H9 (cell line): ENCODE measurements at regions not wholly inside any gene's neighbourhood (a gene's known extent, or its start where the extent isn't known, plus 50 kb on each side); places are given as distances from the start of the nearest gene placed in this dataset.

ENCODE experiments used
- DNase-seq: peaks from one replicate; pipeline ENCODE4 v3.0.0-alpha.2; 2017
- H2AFZ ChIP-seq: one replicate; pipeline ENCODE4 v1.6.1; 2013; ENCODE audit warnings: mild to moderate bottlenecking, low read length, control low read depth, moderate library complexity
- H2AK5ac ChIP-seq: 2 replicates; pipeline ENCODE4 v1.6.1; 2013; ENCODE audit warnings: low read length, control low read depth, mixed read lengths; ENCODE audit not compliant: insufficient read length
- H2BK120ac ChIP-seq: one replicate; pipeline ENCODE4 v1.6.1; 2013; ENCODE audit warnings: low read depth, mild to moderate bottlenecking, low read length, control low read depth, inconsistent platforms; ENCODE audit not compliant: poor library complexity, severe bottlenecking
- H2BK12ac ChIP-seq: 2 replicates; pipeline ENCODE4 v1.6.1; 2013; ENCODE audit warnings: low read length, control low read depth, mixed read lengths, low read depth; ENCODE audit not compliant: insufficient read length
- H2BK15ac ChIP-seq: 2 replicates; pipeline ENCODE4 v1.6.1; 2013; ENCODE audit warnings: low read depth, low read length, control low read depth
- H2BK20ac ChIP-seq: one replicate; pipeline ENCODE4 v1.6.1; 2013; ENCODE audit warnings: low read depth, mild to moderate bottlenecking, low read length, control low read depth, inconsistent platforms; ENCODE audit not compliant: poor library complexity, severe bottlenecking
- H2BK5ac ChIP-seq: 2 replicates; pipeline ENCODE4 v1.6.1; 2013; ENCODE audit warnings: low read length, control low read depth, mixed read lengths; ENCODE audit not compliant: insufficient read length
- H3K14ac ChIP-seq: 2 replicates; pipeline ENCODE4 v1.6.1; 2013; ENCODE audit warnings: low read length, control low read depth; ENCODE audit not compliant: insufficient read depth
- H3K18ac ChIP-seq: 2 replicates; pipeline ENCODE4 v1.6.1; 2013; ENCODE audit warnings: low read depth, mild to moderate bottlenecking, mixed read lengths, low read length, control low read depth; ENCODE audit not compliant: insufficient read length
- H3K23ac ChIP-seq: 2 replicates; pipeline ENCODE4 v1.6.1; 2013; ENCODE audit warnings: low read length, control low read depth, mixed read lengths, low read depth; ENCODE audit not compliant: insufficient read length
- H3K23me2 ChIP-seq: 2 replicates; pipeline ENCODE4 v1.6.1; 2013; ENCODE audit warnings: low read depth, mild to moderate bottlenecking, mixed read lengths, low read length, control low read depth; ENCODE audit not compliant: insufficient read length, poor library complexity, severe bottlenecking
- H3K27ac ChIP-seq: 2 replicates; pipeline ENCODE4 v1.5.1; 2013; ENCODE audit warnings: low read length, control low read depth, mixed read lengths, low read depth; ENCODE audit not compliant: insufficient read length
- H3K27me3 ChIP-seq: 2 replicates; pipeline ENCODE4 v1.6.1; 2013; ENCODE audit warnings: low read length, control low read depth, inconsistent platforms; ENCODE audit not compliant: insufficient read depth
- H3K4ac ChIP-seq: 2 replicates; pipeline ENCODE4 v1.6.1; 2013; ENCODE audit warnings: low read depth, mild to moderate bottlenecking, control low read depth, inconsistent platforms, low read length, moderate library complexity
- H3K4me1 ChIP-seq: 2 replicates; pipeline ENCODE4 v1.6.1; 2013; ENCODE audit warnings: low read length, control low read depth, inconsistent platforms; ENCODE audit not compliant: insufficient read depth
- H3K4me2 ChIP-seq: 2 replicates; pipeline ENCODE4 v1.6.1; 2013; ENCODE audit warnings: low read length, control low read depth, mixed read lengths; ENCODE audit not compliant: insufficient read length, insufficient read depth
- H3K56ac ChIP-seq: 2 replicates; pipeline ENCODE4 v1.6.1; 2013; ENCODE audit warnings: low read depth, mild to moderate bottlenecking, mixed read lengths, low read length, control low read depth; ENCODE audit not compliant: insufficient read length
- H3K79me1 ChIP-seq: 2 replicates; pipeline ENCODE4 v1.6.1; 2013; ENCODE audit warnings: low read depth, mild to moderate bottlenecking, moderate library complexity, low read length, control low read depth, inconsistent platforms; ENCODE audit not compliant: insufficient read depth, poor library complexity, severe bottlenecking
- H3K79me2 ChIP-seq: 2 replicates; pipeline ENCODE4 v1.6.1; 2013; ENCODE audit warnings: low read length, control low read depth, inconsistent platforms; ENCODE audit not compliant: insufficient read depth
- H3K9ac ChIP-seq: 2 replicates; pipeline ENCODE4 v1.6.1; 2013; ENCODE audit warnings: low read length, control low read depth, mixed read lengths; ENCODE audit not compliant: insufficient read length; ENCODE audit errors: extremely low read depth
- H3K9me3 ChIP-seq: one replicate; pipeline ENCODE4 v1.6.1; 2013; ENCODE audit warnings: low read depth, low read length, inconsistent platforms; ENCODE audit not compliant: control insufficient read depth
- H3T11ph ChIP-seq: one replicate; pipeline ENCODE4 v1.6.1; 2013; ENCODE audit warnings: mild to moderate bottlenecking, low read length, control low read depth, inconsistent platforms
- H4K20me1 ChIP-seq: one replicate; pipeline ENCODE4 v1.6.1; 2013; ENCODE audit not compliant: control insufficient read depth, insufficient read length, insufficient read depth
- H4K5ac ChIP-seq: 2 replicates; pipeline ENCODE4 v1.6.1; 2013; ENCODE audit warnings: low read depth, mild to moderate bottlenecking, mixed read lengths, low read length, control low read depth; ENCODE audit not compliant: insufficient read length
- H4K8ac ChIP-seq: replicated peaks from 2 replicates; pipeline ENCODE4 v1.6.1; 2013; ENCODE audit warnings: low read length, control low read depth, mixed read lengths, low read depth; ENCODE audit not compliant: insufficient read length
- H4K91ac ChIP-seq: 2 replicates; pipeline ENCODE4 v1.6.1; 2013; ENCODE audit warnings: low read depth, mild to moderate bottlenecking, moderate library complexity, mixed read lengths, low read length, control low read depth; ENCODE audit not compliant: insufficient read length
- H3K27ac Mint-ChIP-seq, 3 experiments: 2 replicates in 2 of 3; 3 replicates in 1 of 3; pipeline ENCODE4 v1.8.0; 2020 to 2021; ENCODE audit warnings: mixed read lengths in 3 of 3, mild to moderate bottlenecking in 1 of 3, moderate library complexity in 1 of 3
- H3K27me3 Mint-ChIP-seq: 2 replicates; pipeline ENCODE4 v1.8.0; 2021; ENCODE audit warnings: low read depth, mild to moderate bottlenecking, moderate library complexity, mixed read lengths
- H3K36me3 Mint-ChIP-seq, 3 experiments: 2 replicates in 2 of 3; 3 replicates in 1 of 3; pipeline ENCODE4 v1.8.0; 2020 to 2021; ENCODE audit warnings: low read depth in 3 of 3, mixed read lengths in 3 of 3; ENCODE audit not compliant: insufficient read depth in 1 of 3
- H3K4me1 Mint-ChIP-seq, 2 experiments: 2 replicates each; pipeline ENCODE4 v1.8.0; 2020; ENCODE audit warnings: mixed read lengths in 2 of 2
- H3K4me3 Mint-ChIP-seq, 2 experiments: 2 replicates in 1 of 2; 3 replicates in 1 of 2; pipeline ENCODE4 v1.8.0; 2020 to 2021; ENCODE audit warnings: mild to moderate bottlenecking in 2 of 2, mixed read lengths in 2 of 2, moderate library complexity in 1 of 2
- H3K9me3 Mint-ChIP-seq, 2 experiments: 2 replicates in 1 of 2; 3 replicates in 1 of 2; pipeline ENCODE4 v1.8.0; 2020; ENCODE audit warnings: mild to moderate bottlenecking in 2 of 2, mixed read lengths in 2 of 2, moderate library complexity in 1 of 2
- WGBS: extraction: QIAGEN DNeasy Blood & Tissue Kit; methylation state at CpG from one replicate; pipeline ENCODE4 v1.1.7; 2013; ENCODE audit warnings: missing lambda C conversion rate, low lambda C conversion rate, mixed read lengths; ENCODE audit not compliant: insufficient read length; ENCODE audit errors: extremely low coverage; 5-methylcytosine and 5-hydroxymethylcytosine counted together
- TF ChIP-seq, protein P1 (sequence below): fragments of 200-600 bp; sonication (generic); conservative IDR thresholded peaks from 3 replicates; pipeline ENCODE4 v1.8.0; 2021; ENCODE audit warnings: antibody characterized with exemption, mild to moderate bottlenecking

DNA sequence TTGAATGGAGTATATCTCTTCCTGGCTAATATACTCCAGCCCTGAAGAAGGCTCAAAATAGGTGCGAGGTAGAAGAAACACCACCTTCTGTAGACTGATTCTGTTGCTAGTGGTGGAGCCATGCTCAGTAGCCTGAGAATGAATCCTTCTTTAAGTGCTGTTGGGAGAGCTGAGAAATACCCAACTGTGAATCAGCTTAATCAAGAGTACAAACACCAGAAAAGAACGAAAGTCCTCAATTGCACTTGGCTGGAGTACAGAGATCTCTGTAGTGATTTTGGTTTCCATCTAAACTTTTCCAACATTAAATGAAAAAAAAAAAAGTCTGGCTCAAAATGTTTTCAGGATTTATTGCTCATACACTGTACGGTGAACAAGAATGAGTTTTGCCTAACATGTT is 619.1 kb downstream of the METTL15 start:
- H2BK15ac ChIP-seq = no peak overlapping the region
- H3K23me2 ChIP-seq = no peaks in the 10 kb centered on the region
- Mint-ChIP-seq H3K27me3 (no peaks in the 10 kb centered on the region), H3K4me1 (peaks cover 10 to 14% of the 10 kb centered on the region in 2 experiments), H3K27ac (no peak overlapping the region), H3K36me3 (peaks cover 0 to 4% (median 0%) of the 10 kb centered on the region in 3 experiments; a peak in 2 of 7 replicates), H3K4me3 (no peak overlapping the region), H3K9me3 (no peaks in the 10 kb centered on the region)
- no peak overlapping the region for H3K27ac ChIP-seq
- no peaks in the 10 kb centered on the region for H3K79me1 ChIP-seq
- peaks cover 2% of the 10 kb centered on the region; the same call in 1 of the 2 replicates for H3K4me1 ChIP-seq
- no peak overlapping the region for H3K4ac ChIP-seq
- TF ChIP-seq, protein P1, sequence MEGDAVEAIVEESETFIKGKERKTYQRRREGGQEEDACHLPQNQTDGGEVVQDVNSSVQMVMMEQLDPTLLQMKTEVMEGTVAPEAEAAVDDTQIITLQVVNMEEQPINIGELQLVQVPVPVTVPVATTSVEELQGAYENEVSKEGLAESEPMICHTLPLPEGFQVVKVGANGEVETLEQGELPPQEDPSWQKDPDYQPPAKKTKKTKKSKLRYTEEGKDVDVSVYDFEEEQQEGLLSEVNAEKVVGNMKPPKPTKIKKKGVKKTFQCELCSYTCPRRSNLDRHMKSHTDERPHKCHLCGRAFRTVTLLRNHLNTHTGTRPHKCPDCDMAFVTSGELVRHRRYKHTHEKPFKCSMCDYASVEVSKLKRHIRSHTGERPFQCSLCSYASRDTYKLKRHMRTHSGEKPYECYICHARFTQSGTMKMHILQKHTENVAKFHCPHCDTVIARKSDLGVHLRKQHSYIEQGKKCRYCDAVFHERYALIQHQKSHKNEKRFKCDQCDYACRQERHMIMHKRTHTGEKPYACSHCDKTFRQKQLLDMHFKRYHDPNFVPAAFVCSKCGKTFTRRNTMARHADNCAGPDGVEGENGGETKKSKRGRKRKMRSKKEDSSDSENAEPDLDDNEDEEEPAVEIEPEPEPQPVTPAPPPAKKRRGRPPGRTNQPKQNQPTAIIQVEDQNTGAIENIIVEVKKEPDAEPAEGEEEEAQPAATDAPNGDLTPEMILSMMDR = no peak
- no peak overlapping the region for H3K56ac ChIP-seq
- no CpG with 5 or more reads among the region's 3 CpGs for WGBS
- H4K8ac ChIP-seq = no peak overlapping the region
- H2AK5ac ChIP-seq = no peak overlapping the region
- no peaks in the 10 kb centered on the region for H3K9me3 ChIP-seq
- H2AFZ ChIP-seq = no peak overlapping the region
- H2BK12ac ChIP-seq = no peak overlapping the region
- DNase-seq = no peak
- H2BK20ac ChIP-seq = no peak overlapping the region
- H3K23ac ChIP-seq = no peak overlapping the region
- H4K5ac ChIP-seq = no peak overlapping the region
- no peak overlapping the region for H3K14ac ChIP-seq
- no peak overlapping the region for H2BK5ac ChIP-seq
- no peak overlapping the region for H3K18ac ChIP-seq
- no peak overlapping the region for H3K9ac ChIP-seq
- H4K20me1 ChIP-seq = no peaks in the 10 kb centered on the region
- H3K79me2 ChIP-seq = no peaks in the 10 kb centered on the region
- H2BK120ac ChIP-seq = no peak overlapping the region
- no peak overlapping the region for H3K4me2 ChIP-seq
- no peak overlapping the region for H4K91ac ChIP-seq
- H3K27me3 ChIP-seq = no peaks in the 10 kb centered on the region
- no peak overlapping the region for H3T11ph ChIP-seq
